Liver (tissue), 3 donors: ENCODE measurements at regions not wholly inside any gene's neighbourhood (a gene's known extent, or its start where the extent isn't known, plus 50 kb on each side); places are given as distances from the start of the nearest gene placed in this dataset.

ENCODE experiments used
- CTCF ChIP-seq: fragments of 150-350 bp; IDR thresholded peaks from 2 replicates; pipeline ENCODE4 v1.5.1; 2017; ENCODE audit warnings: improper control_type of control experiment, low read depth, low read length; ENCODE audit not compliant: missing input control
- EGR1 ChIP-seq, 2 donors: IDR thresholded peaks; 2 replicates each; pipeline ENCODE4 v1.6.1; 2016 to 2018; ENCODE audit warnings: antibody characterized with exemption in 2 of 2, low read depth in 2 of 2
- FOXA1 ChIP-seq: IDR thresholded peaks from 2 replicates; pipeline ENCODE4 v1.6.1; 2016; ENCODE audit warnings: antibody characterized with exemption
- GABPA ChIP-seq, 2 donors: IDR thresholded peaks in 1 of 2; conservative IDR thresholded peaks in 1 of 2; 2 replicates each; pipeline ENCODE4 v1.6.1; 2016; ENCODE audit warnings: antibody characterized with exemption in 2 of 2, mild to moderate bottlenecking in 1 of 2, moderate library complexity in 1 of 2
- HNF4G ChIP-seq: IDR thresholded peaks from 2 replicates; pipeline ENCODE4 v1.6.1; 2016; ENCODE audit warnings: antibody characterized with exemption
- MAX ChIP-seq: IDR thresholded peaks from 2 replicates; pipeline ENCODE4 v1.6.1; 2016; ENCODE audit warnings: antibody characterized with exemption
- NR2F2 ChIP-seq: IDR thresholded peaks from 2 replicates; pipeline ENCODE4 v1.6.1; 2016; ENCODE audit warnings: antibody characterized with exemption
- RAD21 ChIP-seq, 2 donors: IDR thresholded peaks; 2 replicates each; pipeline ENCODE4 v1.6.1; 2016; ENCODE audit warnings: antibody characterized with exemption in 2 of 2, mild to moderate bottlenecking in 2 of 2
- REST ChIP-seq: IDR thresholded peaks from 2 replicates; pipeline ENCODE4 v1.6.1; 2016; ENCODE audit warnings: antibody characterized with exemption, mild to moderate bottlenecking
- SP1 ChIP-seq: IDR thresholded peaks from 2 replicates; pipeline ENCODE4 v1.6.1; 2018; ENCODE audit warnings: antibody characterized with exemption, mild to moderate bottlenecking
- TAF1 ChIP-seq: conservative IDR thresholded peaks from 2 replicates; pipeline ENCODE4 v1.6.1; 2016; ENCODE audit warnings: antibody characterized with exemption, mild to moderate bottlenecking
- YY1 ChIP-seq: IDR thresholded peaks from 2 replicates; pipeline ENCODE4 v1.6.1; 2016; ENCODE audit warnings: antibody characterized with exemption, mild to moderate bottlenecking
- ZBTB33 ChIP-seq: IDR thresholded peaks from 2 replicates; pipeline ENCODE4 v1.6.1; 2016; ENCODE audit warnings: antibody characterized with exemption
- donor health status: healthy.
- donor health status: healthy.

- TF ChIP-seq YY1 = no peak
- no peak for TF ChIP-seq CTCF
- no peak for TF ChIP-seq RAD21 (IDR thresholded peaks at IDR 0.05)
- TF ChIP-seq GABPA (IDR thresholded peaks at IDR 0.05 in 1 of 2, conservative IDR thresholded peaks at IDR 0.05 in 1 of 2) = no peak
- TF ChIP-seq MAX = no peak
- no peak for TF ChIP-seq HNF4G
- TF ChIP-seq SP1 = no peak
- TF ChIP-seq ZBTB33 = no peak
- no peak for TF ChIP-seq EGR1 (IDR thresholded peaks at IDR 0.05; ENCODE audit: low read depth in 2 of 2)
- no peak for TF ChIP-seq FOXA1
- TF ChIP-seq REST = no peak
- TF ChIP-seq TAF1 = no peak
- no peak for TF ChIP-seq NR2F2
These were observed 1038.7 kb upstream of the NRXN1 start for GRCh38 chr2:52070665-52071064.
